Epithelial cell of esophagus (primary cell): ENCODE measurements at regions not wholly inside any gene's neighbourhood (a gene's known extent, or its start where the extent isn't known, plus 50 kb on each side); places are given as distances from the start of the nearest gene placed in this dataset.

ENCODE experiments used
- DNase-seq: peaks from one replicate; pipeline ENCODE4 v3.0.0; 2010; ENCODE audit warnings: low read depth
- H3K4me3 ChIP-seq: 2 replicates; pipeline ENCODE4 v1.5.1; 2011; ENCODE audit warnings: mild to moderate bottlenecking, low read length, control low read depth
- CTCF ChIP-seq: IDR thresholded peaks from 2 replicates; pipeline ENCODE4 v1.5.1; 2011; ENCODE audit warnings: low read depth, mild to moderate bottlenecking, low read length, control low read depth, inconsistent platforms; ENCODE audit not compliant: insufficient read depth; ENCODE audit errors: missing control alignments

- DNase-seq = no peak
- TF ChIP-seq CTCF = no peak
- H3K4me3 ChIP-seq = no peak overlapping the region
Measured at GRCh38 chr18:34350778-34351177, 126.1 kb upstream of the NOL4 start.

GRCh38 chr18:34352385-34353163 is 127.9 kb upstream of the NOL4 start:
- DNase-seq = no peak
- peak; percentile 16 for TF ChIP-seq CTCF
- H3K4me3 ChIP-seq = no peak overlapping the region

GRCh38 chr18:34354351-34354750 is 129.6 kb upstream of the NOL4 start:
- no peak for TF ChIP-seq CTCF
- no peak overlapping the region for H3K4me3 ChIP-seq
- DNase-seq = no peak

GRCh38 chr18:34357944-34358580 is 133.3 kb upstream of the NOL4 start:
- TF ChIP-seq CTCF = no peak
- H3K4me3 ChIP-seq = no peak overlapping the region
- DNase-seq = peak; percentile 55

GRCh38 chr18:34358923-34359322 is 134.2 kb upstream of the NOL4 start:
- no peak overlapping the region for H3K4me3 ChIP-seq
- TF ChIP-seq CTCF = no peak
- peak; percentile 3 for DNase-seq

GRCh38 chr18:34364699-34365098 is 140.0 kb upstream of the NOL4 start:
- H3K4me3 ChIP-seq = no peak overlapping the region
- TF ChIP-seq CTCF = no peak
- no peak for DNase-seq

GRCh38 chr18:34370704-34371395 is 146.1 kb upstream of the NOL4 start:
- no peak for TF ChIP-seq CTCF
- no peak overlapping the region for H3K4me3 ChIP-seq
- DNase-seq = peak; percentile 9
